OCI-LY3 (cell line): ENCODE measurements at regions not wholly inside any gene's neighbourhood (a gene's known extent, or its start where the extent isn't known, plus 50 kb on each side); places are given as distances from the start of the nearest gene placed in this dataset.

Source experiments
- EZH2phosphoT487 ChIP-seq: fragments of 200-600 bp; shearing (Covaris generic); IDR thresholded peaks from 2 replicates; pipeline ENCODE4 v1.6.1; 2018; ENCODE audit warnings: antibody characterized with exemption, mixed run types, low read depth
- TF ChIP-seq, protein P1 (sequence below): fragments of 200-600, 300-600 bp; sonication (generic); IDR thresholded peaks from 2 replicates; pipeline ENCODE4 v1.5.1; 2014; ENCODE audit warnings: antibody characterized with exemption, low read length, low read depth

DNA sequence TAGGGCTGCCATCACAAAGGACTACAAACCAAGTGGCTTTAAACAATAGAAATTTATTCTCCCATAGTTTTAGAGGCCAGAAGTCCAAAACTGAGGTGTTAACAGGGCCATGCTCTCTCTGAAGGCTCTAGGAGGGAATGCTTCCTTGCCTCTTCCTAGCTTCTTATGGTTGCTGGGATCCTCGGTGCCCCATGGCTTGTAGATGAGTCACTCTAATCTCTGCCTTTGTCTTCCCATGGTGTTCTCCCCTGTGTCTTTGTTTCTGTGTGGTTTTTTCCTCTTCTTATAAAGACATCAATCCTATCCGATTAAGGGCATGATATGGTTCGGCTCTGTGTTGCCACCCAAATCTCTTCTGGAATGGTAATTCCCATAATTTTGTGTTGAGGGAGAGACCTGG is 178.8 kb upstream of the NREP start:
- TF ChIP-seq, protein P1, sequence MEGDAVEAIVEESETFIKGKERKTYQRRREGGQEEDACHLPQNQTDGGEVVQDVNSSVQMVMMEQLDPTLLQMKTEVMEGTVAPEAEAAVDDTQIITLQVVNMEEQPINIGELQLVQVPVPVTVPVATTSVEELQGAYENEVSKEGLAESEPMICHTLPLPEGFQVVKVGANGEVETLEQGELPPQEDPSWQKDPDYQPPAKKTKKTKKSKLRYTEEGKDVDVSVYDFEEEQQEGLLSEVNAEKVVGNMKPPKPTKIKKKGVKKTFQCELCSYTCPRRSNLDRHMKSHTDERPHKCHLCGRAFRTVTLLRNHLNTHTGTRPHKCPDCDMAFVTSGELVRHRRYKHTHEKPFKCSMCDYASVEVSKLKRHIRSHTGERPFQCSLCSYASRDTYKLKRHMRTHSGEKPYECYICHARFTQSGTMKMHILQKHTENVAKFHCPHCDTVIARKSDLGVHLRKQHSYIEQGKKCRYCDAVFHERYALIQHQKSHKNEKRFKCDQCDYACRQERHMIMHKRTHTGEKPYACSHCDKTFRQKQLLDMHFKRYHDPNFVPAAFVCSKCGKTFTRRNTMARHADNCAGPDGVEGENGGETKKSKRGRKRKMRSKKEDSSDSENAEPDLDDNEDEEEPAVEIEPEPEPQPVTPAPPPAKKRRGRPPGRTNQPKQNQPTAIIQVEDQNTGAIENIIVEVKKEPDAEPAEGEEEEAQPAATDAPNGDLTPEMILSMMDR, result no peak
- no peak for TF ChIP-seq EZH2phosphoT487
